ENCODE measurements at regions not wholly inside any gene's neighbourhood (a gene's known extent, or its start where the extent isn't known, plus 50 kb on each side); places are given as distances from the start of the nearest gene placed in this dataset.

DNA sequence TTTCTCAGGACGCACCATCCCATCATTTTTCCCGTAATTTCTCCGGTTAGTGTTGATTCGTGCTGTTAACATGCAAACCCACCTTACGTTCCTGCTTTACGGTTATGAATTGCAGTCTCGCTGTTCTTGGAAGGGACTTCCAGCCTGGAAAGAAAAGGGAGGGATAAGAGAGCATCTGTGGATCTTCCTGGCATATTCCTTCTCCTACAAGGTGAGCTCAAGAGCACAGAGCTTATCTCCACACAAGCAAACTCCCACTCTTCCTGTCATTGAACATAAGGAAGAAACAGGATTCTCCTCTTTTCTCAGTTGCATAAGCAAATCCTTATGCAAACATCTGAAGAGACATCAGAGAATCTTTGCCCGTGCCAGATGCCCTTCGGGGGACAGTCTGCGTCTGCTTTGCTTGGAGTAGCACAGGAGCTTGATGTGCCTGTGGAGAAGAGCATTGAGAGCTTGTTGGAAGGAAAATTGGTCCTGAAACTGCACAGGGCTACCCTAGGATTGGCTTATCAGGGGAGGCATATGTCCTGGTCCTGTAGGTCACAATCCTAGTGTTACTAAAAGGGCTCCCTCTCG lies 127.0 kb downstream of the ASMT start:
- Histone ChIP-seq H3K27ac (ENCODE audit: low read length) (no peak overlapping the region), H3K79me2 (ENCODE audit: insufficient read depth, low read length) (no peaks in the 10 kb centered on the region), H2AFZ (ENCODE audit: low read depth, low read length) (no peak overlapping the region), H3K36me3 (ENCODE audit: insufficient read depth, low read length) (peaks cover 28% of the 10 kb centered on the region; the same call in 1 of the 2 replicates), H3K4me3 (ENCODE audit: low read depth in 1 of 2, low read length in 2 of 2) (no peak overlapping the region), H3K9me3 (ENCODE audit: insufficient read depth, low read length, severe bottlenecking) (peaks cover 5% of the 10 kb centered on the region), H4K20me1 (ENCODE audit: insufficient read depth, low read length) (no peaks in the 10 kb centered on the region), H3K9ac (ENCODE audit: low read depth, low read length) (no peak overlapping the region), H3K4me1 (ENCODE audit: insufficient read depth, low read length) (no peaks in the 10 kb centered on the region), H3K4me2 (ENCODE audit: insufficient read depth, low read length) (no peak overlapping the region), H3K27me3 (ENCODE audit: insufficient read depth, low read length, poor library complexity) (no peaks in the 10 kb centered on the region)
- DNase-seq: no peak
- ATAC-seq (ENCODE audit: insufficient read depth, low read depth): no peak
- TF ChIP-seq, protein P1, sequence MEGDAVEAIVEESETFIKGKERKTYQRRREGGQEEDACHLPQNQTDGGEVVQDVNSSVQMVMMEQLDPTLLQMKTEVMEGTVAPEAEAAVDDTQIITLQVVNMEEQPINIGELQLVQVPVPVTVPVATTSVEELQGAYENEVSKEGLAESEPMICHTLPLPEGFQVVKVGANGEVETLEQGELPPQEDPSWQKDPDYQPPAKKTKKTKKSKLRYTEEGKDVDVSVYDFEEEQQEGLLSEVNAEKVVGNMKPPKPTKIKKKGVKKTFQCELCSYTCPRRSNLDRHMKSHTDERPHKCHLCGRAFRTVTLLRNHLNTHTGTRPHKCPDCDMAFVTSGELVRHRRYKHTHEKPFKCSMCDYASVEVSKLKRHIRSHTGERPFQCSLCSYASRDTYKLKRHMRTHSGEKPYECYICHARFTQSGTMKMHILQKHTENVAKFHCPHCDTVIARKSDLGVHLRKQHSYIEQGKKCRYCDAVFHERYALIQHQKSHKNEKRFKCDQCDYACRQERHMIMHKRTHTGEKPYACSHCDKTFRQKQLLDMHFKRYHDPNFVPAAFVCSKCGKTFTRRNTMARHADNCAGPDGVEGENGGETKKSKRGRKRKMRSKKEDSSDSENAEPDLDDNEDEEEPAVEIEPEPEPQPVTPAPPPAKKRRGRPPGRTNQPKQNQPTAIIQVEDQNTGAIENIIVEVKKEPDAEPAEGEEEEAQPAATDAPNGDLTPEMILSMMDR (IDR thresholded peaks at IDR 0.05; ENCODE audit: borderline replicate concordance, extremely low read depth, low read length, poor library complexity, severe bottlenecking): no peak
- no peak for TF ChIP-seq EZH2 (IDR thresholded peaks at IDR 0.05; ENCODE audit: borderline replicate concordance, low read depth, low read length, severe bottlenecking)

DNA sequence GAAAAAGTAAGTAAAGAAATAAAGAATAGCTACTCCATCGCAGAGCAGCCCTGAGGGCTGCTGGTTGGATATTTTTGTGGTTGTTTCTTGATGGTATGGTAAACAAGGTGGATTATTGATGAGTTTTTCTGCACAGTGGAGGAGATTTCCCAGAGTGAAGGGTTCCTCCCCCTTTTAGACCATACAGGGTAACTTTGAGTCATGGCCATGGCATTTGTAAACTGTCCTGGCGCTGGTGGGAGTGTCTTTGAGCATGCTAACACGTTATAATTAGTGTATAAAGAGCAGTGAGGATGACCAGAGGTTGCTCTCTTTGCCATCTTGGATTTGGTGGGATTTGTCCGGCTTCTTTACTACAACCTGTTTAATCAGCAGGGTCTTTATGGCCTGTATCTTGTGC lies 128.2 kb downstream of the ASMT start:
- no peaks in the 10 kb centered on the region for H3K79me2 ChIP-seq (ENCODE audit: insufficient read depth, low read length)
- DNase-seq: no peak
- no peak overlapping the region for H3K4me3 ChIP-seq (ENCODE audit: low read depth in 1 of 2, low read length in 2 of 2)
- no peaks in the 10 kb centered on the region for H3K27me3 ChIP-seq (ENCODE audit: insufficient read depth, low read length, poor library complexity)
- no peak overlapping the region for H3K27ac ChIP-seq (ENCODE audit: low read length)
- H3K9ac ChIP-seq (ENCODE audit: low read depth, low read length): no peak overlapping the region
- H4K20me1 ChIP-seq (ENCODE audit: insufficient read depth, low read length): no peaks in the 10 kb centered on the region
- no peak overlapping the region for H2AFZ ChIP-seq (ENCODE audit: low read depth, low read length)
- no peaks in the 10 kb centered on the region for H3K4me1 ChIP-seq (ENCODE audit: insufficient read depth, low read length)
- ATAC-seq (ENCODE audit: insufficient read depth, low read depth): no peak
- TF ChIP-seq, protein P1 (IDR thresholded peaks at IDR 0.05; ENCODE audit: borderline replicate concordance, extremely low read depth, low read length, poor library complexity, severe bottlenecking): no peak
- no peak for TF ChIP-seq EZH2 (IDR thresholded peaks at IDR 0.05; ENCODE audit: borderline replicate concordance, low read depth, low read length, severe bottlenecking)
- H3K4me2 ChIP-seq (ENCODE audit: insufficient read depth, low read length): no peak overlapping the region
- peaks cover 28% of the 10 kb centered on the region; the same call in 1 of the 2 replicates for H3K36me3 ChIP-seq (ENCODE audit: insufficient read depth, low read length)
- peaks cover 5% of the 10 kb centered on the region for H3K9me3 ChIP-seq (ENCODE audit: insufficient read depth, low read length, severe bottlenecking)

DNA sequence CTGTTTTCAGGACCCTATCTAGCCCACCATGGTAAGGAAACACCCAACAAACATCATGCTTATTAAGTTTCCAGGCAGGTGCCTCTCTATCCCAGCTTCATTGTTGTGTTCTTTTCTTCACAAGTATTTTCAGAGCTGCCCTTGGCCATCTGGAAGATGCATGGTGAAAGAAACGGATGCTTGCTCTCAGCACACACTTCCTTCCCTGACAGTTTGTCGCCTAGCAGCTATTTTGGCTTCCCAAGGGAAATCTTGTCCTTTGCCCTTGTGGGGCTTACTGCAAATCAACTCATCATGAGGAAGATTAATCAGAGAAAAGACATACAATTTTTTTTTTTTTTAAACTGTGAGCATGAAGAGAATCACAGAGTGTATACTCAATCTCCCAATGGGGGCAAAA lies 128.8 kb downstream of the ASMT start:
- no peaks in the 10 kb centered on the region for H4K20me1 ChIP-seq (ENCODE audit: insufficient read depth, low read length)
- H3K4me3 ChIP-seq (ENCODE audit: low read depth in 1 of 2, low read length in 2 of 2): no peak overlapping the region
- peaks cover 28% of the 10 kb centered on the region; the same call in 1 of the 2 replicates for H3K36me3 ChIP-seq (ENCODE audit: insufficient read depth, low read length)
- no peak overlapping the region for H3K9ac ChIP-seq (ENCODE audit: low read depth, low read length)
- ATAC-seq (ENCODE audit: insufficient read depth, low read depth): no peak
- no peak overlapping the region for H3K27ac ChIP-seq (ENCODE audit: low read length)
- H3K27me3 ChIP-seq (ENCODE audit: insufficient read depth, low read length, poor library complexity): no peaks in the 10 kb centered on the region
- DNase-seq: no peak
- H3K4me1 ChIP-seq (ENCODE audit: insufficient read depth, low read length): no peaks in the 10 kb centered on the region
- no peak overlapping the region for H3K4me2 ChIP-seq (ENCODE audit: insufficient read depth, low read length)
- TF ChIP-seq EZH2 (IDR thresholded peaks at IDR 0.05; ENCODE audit: borderline replicate concordance, low read depth, low read length, severe bottlenecking): no peak
- TF ChIP-seq, protein P1 (IDR thresholded peaks at IDR 0.05; ENCODE audit: borderline replicate concordance, extremely low read depth, low read length, poor library complexity, severe bottlenecking): no peak
- peaks cover 5% of the 10 kb centered on the region for H3K9me3 ChIP-seq (ENCODE audit: insufficient read depth, low read length, severe bottlenecking)
- H2AFZ ChIP-seq (ENCODE audit: low read depth, low read length): no peak overlapping the region
- no peaks in the 10 kb centered on the region for H3K79me2 ChIP-seq (ENCODE audit: insufficient read depth, low read length)
